ENCODE measurements at regions not wholly inside any gene's neighbourhood (a gene's known extent, or its start where the extent isn't known, plus 50 kb on each side); places are given as distances from the start of the nearest gene placed in this dataset.
"Not testable (repeated sequence)": the region's sequence is repeated elsewhere in the genome, so short reads cannot be mapped to it uniquely, and the experiment has no call there.

GRCh38 chr16:32876718-32877117, 200.8 kb upstream of the TP53TG3 start:
- TF ChIP-seq CTCF (IDR thresholded peaks at IDR 0.05; ENCODE audit: low read depth, low read length, missing input control); MAX (IDR thresholded peaks at IDR 0.05); ATF3 (IDR thresholded peaks at IDR 0.05); JUND (IDR thresholded peaks at IDR 0.05); GABPA (IDR thresholded peaks at IDR 0.05 in 1 of 2, conservative IDR thresholded peaks at IDR 0.05 in 1 of 2); SP1 (IDR thresholded peaks at IDR 0.05); TAF1 (conservative IDR thresholded peaks at IDR 0.05); REST (IDR thresholded peaks at IDR 0.05); YY1 (IDR thresholded peaks at IDR 0.05); RAD21 (IDR thresholded peaks at IDR 0.05): not testable (repeated sequence)
